KMS-11 (cell line): ENCODE measurements at regions not wholly inside any gene's neighbourhood (a gene's known extent, or its start where the extent isn't known, plus 50 kb on each side); places are given as distances from the start of the nearest gene placed in this dataset.
A peak's percentile ranks its signal among the peaks of the same experiment; 100 is the strongest.

Source experiments
- H2AFZ ChIP-seq: fragments of 200-600 bp; sonication (generic); 2 replicates; pipeline ENCODE4 v1.6.1; 2016; ENCODE audit warnings: antibody characterized with exemption, mixed run types, low read depth
- H3K27ac ChIP-seq: fragments of 200-600 bp; sonication (generic); 2 replicates; pipeline ENCODE4 v1.6.1; 2016; ENCODE audit warnings: mild to moderate bottlenecking, mixed run types
- H3K27me3 ChIP-seq: fragments of 200-600 bp; sonication (generic); 2 replicates; pipeline ENCODE4 v1.6.1; 2017; ENCODE audit warnings: mild to moderate bottlenecking, low read depth, mixed run types, moderate library complexity; ENCODE audit not compliant: insufficient read depth
- H3K36me3 ChIP-seq: fragments of 200-600 bp; sonication (generic); 2 replicates; pipeline ENCODE4 v1.6.1; 2017; ENCODE audit warnings: mild to moderate bottlenecking, mixed run types; ENCODE audit not compliant: insufficient read depth
- H3K4me1 ChIP-seq: fragments of 200-600 bp; sonication (generic); 2 replicates; pipeline ENCODE4 v1.6.1; 2016; ENCODE audit warnings: mild to moderate bottlenecking, low read depth, mixed run types; ENCODE audit not compliant: poor library complexity, severe bottlenecking
- H3K4me2 ChIP-seq: fragments of 200-600 bp; sonication (generic); 2 replicates; pipeline ENCODE4 v1.7.0; 2016; ENCODE audit warnings: mild to moderate bottlenecking, mixed run types
- H3K4me3 ChIP-seq: fragments of 200-600 bp; sonication (generic); IDR thresholded peaks from 2 replicates; pipeline ENCODE4 v1.6.1; 2017; ENCODE audit warnings: low read depth, low read length, mixed read lengths; ENCODE audit not compliant: insufficient read depth
- H3K79me2 ChIP-seq: fragments of 200-600 bp; sonication (generic); 2 replicates; pipeline ENCODE4 v1.6.1; 2016; ENCODE audit warnings: low read depth, mixed run types; ENCODE audit not compliant: insufficient read depth
- H3K9ac ChIP-seq: fragments of 200-600 bp; sonication (generic); 2 replicates; pipeline ENCODE4 v1.6.1; 2016; ENCODE audit warnings: mild to moderate bottlenecking, mixed run types
- H4K20me1 ChIP-seq: fragments of 200-600 bp; sonication (generic); 2 replicates; pipeline ENCODE4 v1.6.1; 2016; ENCODE audit warnings: mild to moderate bottlenecking, mixed run types; ENCODE audit not compliant: insufficient read depth
- TF ChIP-seq, protein P1 (sequence below): fragments of 200-600 bp; sonication (generic); conservative IDR thresholded peaks from 2 replicates; pipeline ENCODE4 v1.6.1; 2017; ENCODE audit warnings: low read depth, mild to moderate bottlenecking, antibody characterized with exemption, low read length, moderate library complexity, mixed read lengths

GRCh38 chr11:93248602-93249001 lies 50.8 kb upstream of the SLC36A4 start:
- H2AFZ ChIP-seq, result no peak overlapping the region
- H3K4me2 ChIP-seq, result no peak overlapping the region
- H3K79me2 ChIP-seq, result no peaks in the 10 kb centered on the region
- no peak overlapping the region for H3K27ac ChIP-seq
- no peaks in the 10 kb centered on the region for H3K36me3 ChIP-seq
- H3K27me3 ChIP-seq, result no peaks in the 10 kb centered on the region
- H3K9ac ChIP-seq, result no peak overlapping the region
- TF ChIP-seq, protein P1, sequence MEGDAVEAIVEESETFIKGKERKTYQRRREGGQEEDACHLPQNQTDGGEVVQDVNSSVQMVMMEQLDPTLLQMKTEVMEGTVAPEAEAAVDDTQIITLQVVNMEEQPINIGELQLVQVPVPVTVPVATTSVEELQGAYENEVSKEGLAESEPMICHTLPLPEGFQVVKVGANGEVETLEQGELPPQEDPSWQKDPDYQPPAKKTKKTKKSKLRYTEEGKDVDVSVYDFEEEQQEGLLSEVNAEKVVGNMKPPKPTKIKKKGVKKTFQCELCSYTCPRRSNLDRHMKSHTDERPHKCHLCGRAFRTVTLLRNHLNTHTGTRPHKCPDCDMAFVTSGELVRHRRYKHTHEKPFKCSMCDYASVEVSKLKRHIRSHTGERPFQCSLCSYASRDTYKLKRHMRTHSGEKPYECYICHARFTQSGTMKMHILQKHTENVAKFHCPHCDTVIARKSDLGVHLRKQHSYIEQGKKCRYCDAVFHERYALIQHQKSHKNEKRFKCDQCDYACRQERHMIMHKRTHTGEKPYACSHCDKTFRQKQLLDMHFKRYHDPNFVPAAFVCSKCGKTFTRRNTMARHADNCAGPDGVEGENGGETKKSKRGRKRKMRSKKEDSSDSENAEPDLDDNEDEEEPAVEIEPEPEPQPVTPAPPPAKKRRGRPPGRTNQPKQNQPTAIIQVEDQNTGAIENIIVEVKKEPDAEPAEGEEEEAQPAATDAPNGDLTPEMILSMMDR, result peak; percentile 42; the same call in 1 of the 2 replicates
- H3K4me3 ChIP-seq, result no peak overlapping the region
- H3K4me1 ChIP-seq, result no peaks in the 10 kb centered on the region
- no peaks in the 10 kb centered on the region for H4K20me1 ChIP-seq

- Histone ChIP-seq H3K27ac (no peak overlapping the region), H3K27me3 (no peaks in the 10 kb centered on the region), H3K79me2 (no peaks in the 10 kb centered on the region), H3K36me3 (no peaks in the 10 kb centered on the region), H4K20me1 (no peaks in the 10 kb centered on the region), H3K9ac (no peak overlapping the region), H3K4me2 (no peak overlapping the region), H3K4me3 (no peak overlapping the region), H3K4me1 (no peaks in the 10 kb centered on the region), H2AFZ (no peak overlapping the region)
- TF ChIP-seq, protein P1, result no peak
Observed at GRCh38 chr11:93249459-93250220, 51.8 kb upstream of the SLC36A4 start.

DNA sequence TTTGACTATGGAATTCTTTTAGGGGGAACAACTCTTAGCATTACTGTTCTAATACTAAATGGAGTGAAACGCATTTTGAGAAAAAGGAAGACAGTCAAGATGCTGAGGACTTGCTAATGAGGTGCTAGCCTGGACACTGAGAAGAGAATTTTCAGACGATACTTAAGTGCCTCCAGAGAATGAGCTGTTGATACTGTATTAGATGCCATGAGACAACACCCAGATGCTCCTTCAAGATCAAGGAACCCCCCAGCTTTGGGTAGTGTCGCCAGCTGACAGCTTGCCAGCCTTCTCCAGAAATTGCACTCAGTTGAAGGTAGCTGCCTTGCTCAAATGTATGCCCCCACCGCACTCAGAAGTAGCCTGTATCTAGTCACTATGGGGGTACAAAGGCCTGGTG lies 52.5 kb upstream of the SLC36A4 start:
- no peak overlapping the region for H3K9ac ChIP-seq
- no peaks in the 10 kb centered on the region for H3K36me3 ChIP-seq
- H4K20me1 ChIP-seq, result no peaks in the 10 kb centered on the region
- H2AFZ ChIP-seq, result no peak overlapping the region
- TF ChIP-seq, protein P1, result no peak
- H3K27ac ChIP-seq, result no peak overlapping the region
- H3K4me3 ChIP-seq, result no peak overlapping the region
- no peak overlapping the region for H3K4me2 ChIP-seq
- no peaks in the 10 kb centered on the region for H3K79me2 ChIP-seq
- H3K27me3 ChIP-seq, result no peaks in the 10 kb centered on the region
- no peaks in the 10 kb centered on the region for H3K4me1 ChIP-seq

DNA sequence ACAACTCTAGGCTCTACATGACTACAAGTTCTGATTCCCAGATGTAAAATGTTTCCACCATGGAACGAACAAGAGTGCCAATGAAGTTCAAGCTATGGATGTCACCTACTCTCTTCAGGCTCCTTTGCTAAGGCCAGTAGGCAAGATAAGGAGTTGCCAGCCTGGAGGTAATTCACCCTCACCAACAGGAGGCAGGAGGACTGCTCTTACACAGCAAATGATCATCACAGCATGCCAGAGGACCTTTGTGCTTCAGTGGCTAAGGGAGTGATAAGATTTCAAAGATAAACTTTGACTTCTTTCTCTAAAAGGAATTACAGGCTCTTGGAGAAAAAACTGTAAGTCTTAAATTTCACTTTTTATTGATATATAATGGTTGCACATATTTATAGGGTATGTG lies 54.1 kb upstream of the SLC36A4 start:
- no peak overlapping the region for H3K27ac ChIP-seq
- H3K4me2 ChIP-seq, result no peak overlapping the region
- H3K9ac ChIP-seq, result no peak overlapping the region
- H3K4me3 ChIP-seq, result no peak overlapping the region
- H3K4me1 ChIP-seq, result no peaks in the 10 kb centered on the region
- TF ChIP-seq, protein P1, result no peak
- H3K79me2 ChIP-seq, result no peaks in the 10 kb centered on the region
- no peaks in the 10 kb centered on the region for H3K27me3 ChIP-seq
- H2AFZ ChIP-seq, result no peak overlapping the region
- H3K36me3 ChIP-seq, result no peaks in the 10 kb centered on the region
- H4K20me1 ChIP-seq, result no peaks in the 10 kb centered on the region
